PC-3 (cell line): ENCODE measurements at regions not wholly inside any gene's neighbourhood (a gene's known extent, or its start where the extent isn't known, plus 50 kb on each side); places are given as distances from the start of the nearest gene placed in this dataset.

Experiments
- CTCF ChIP-seq: fragments of 300-600 bp; sonication (generic); conservative IDR thresholded peaks from 2 replicates; pipeline ENCODE4 v1.5.1; 2017; ENCODE audit warnings: antibody characterized with exemption, low read depth, mild to moderate bottlenecking, low read length
- EZH2 ChIP-seq: fragments of 300-600 bp; sonication (generic); IDR thresholded peaks from one replicate; pipeline ENCODE4 v1.6.1; 2017; ENCODE audit warnings: antibody characterized with exemption, mild to moderate bottlenecking, low read length; ENCODE audit not compliant: unreplicated experiment
- EZH2phosphoT487 ChIP-seq: fragments of 300-600 bp; sonication (generic); IDR thresholded peaks from 2 replicates; pipeline ENCODE4 v1.6.1; 2018; ENCODE audit warnings: mild to moderate bottlenecking, antibody characterized with exemption, low read length, borderline replicate concordance

GRCh38 chr7:46233585-46234329 lies 312.7 kb upstream of the IGFBP3 start:
- TF ChIP-seq CTCF, result no peak
- TF ChIP-seq EZH2, result no peak
- TF ChIP-seq EZH2phosphoT487, result no peak
